ENCODE measurements at regions not wholly inside any gene's neighbourhood (a gene's known extent, or its start where the extent isn't known, plus 50 kb on each side); places are given as distances from the start of the nearest gene placed in this dataset.
A peak's percentile ranks its signal among the peaks of the same experiment; 100 is the strongest.

DNA sequence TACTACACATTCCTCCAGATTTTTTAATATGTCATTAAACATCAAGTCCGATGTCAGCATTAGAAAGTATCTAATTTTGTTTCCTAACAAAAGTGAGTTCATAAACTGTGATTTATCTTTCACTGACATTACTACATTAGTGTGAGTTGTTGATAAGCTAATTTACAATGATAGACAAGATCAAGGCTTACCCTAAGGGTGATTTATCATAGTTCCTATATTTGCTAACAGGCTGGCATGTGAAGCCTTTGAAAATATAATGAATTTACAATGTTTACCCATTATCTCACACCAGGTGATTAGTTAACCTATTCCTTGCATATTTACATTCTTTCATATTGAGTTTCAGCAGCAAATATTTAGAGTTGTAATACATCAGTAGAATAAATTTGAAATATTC is 1096.9 kb upstream of the NUDT12 start:
- Histone ChIP-seq H3K9ac (no peak overlapping the region), H3K4me3 (ENCODE audit: low read depth in 2 of 2, low read length in 1 of 2) (no peak overlapping the region), H3K4me1 (ENCODE audit: control insufficient read depth in 1 of 2, insufficient read depth in 2 of 2, low read depth in 1 of 2, low read length in 1 of 2) (no peaks in the 10 kb centered on the region; a peak in 1 of 4 replicates), H3K27ac (ENCODE audit: low read depth in 2 of 2, low read length in 1 of 2) (no peak overlapping the region; a peak in 1 of 4 replicates), H3K36me3 (replicated peaks in 1 of 2; ENCODE audit: control insufficient read depth in 1 of 2, insufficient read depth in 2 of 2, low read length in 1 of 2) (no peaks in the 10 kb centered on the region), H3F3A (replicated peaks; ENCODE audit: insufficient read depth) (no peaks in the 10 kb centered on the region), H2AFZ (ENCODE audit: low read depth) (no peak overlapping the region), H3K9me2 (no peaks in the 10 kb centered on the region; the same call in 1 of the 2 replicates), H3K27me3 (ENCODE audit: insufficient read depth) (no peaks in the 10 kb centered on the region), H4K20me1 (ENCODE audit: insufficient read depth) (no peaks in the 10 kb centered on the region), H3K9me3 (peaks cover 3% of the 10 kb centered on the region; the same call in 1 of the 2 replicates), H3K4me2 (no peak overlapping the region), H3K79me2 (ENCODE audit: insufficient read depth) (no peaks in the 10 kb centered on the region)
- peak; percentile 6 for DNase-seq
- WGBS (ENCODE audit: low lambda C conversion rate) = 66% methylated on average over 1 of the region's 1 CpG
- CTCF ChIA-PET = no interaction called here
- POLR2A ChIA-PET = no interaction called here
- TF ChIP-seq MAX (IDR thresholded peaks at IDR 0.05; ENCODE audit: low read depth) = no peak
- peak; percentile 49; the same call in 1 of the 2 replicates for TF ChIP-seq RCOR1 (IDR thresholded peaks at IDR 0.05; ENCODE audit: low read length)
- no peak for TF ChIP-seq SMC3 (IDR thresholded peaks at IDR 0.05; ENCODE audit: low read depth, low read length)
- TF ChIP-seq RXRA (IDR thresholded peaks at IDR 0.05; ENCODE audit: borderline replicate concordance, low read depth) = no peak
- peak; percentile 80 for TF ChIP-seq GATA2 (CRISPR knock-in tag; IDR thresholded peaks at IDR 0.05)
- no peak for TF ChIP-seq RFX5 (IDR thresholded peaks at IDR 0.05; ENCODE audit: low read length)
- TF ChIP-seq YY1 (IDR thresholded peaks at IDR 0.05; ENCODE audit: low read depth) = no peak
- TF ChIP-seq, protein P1, sequence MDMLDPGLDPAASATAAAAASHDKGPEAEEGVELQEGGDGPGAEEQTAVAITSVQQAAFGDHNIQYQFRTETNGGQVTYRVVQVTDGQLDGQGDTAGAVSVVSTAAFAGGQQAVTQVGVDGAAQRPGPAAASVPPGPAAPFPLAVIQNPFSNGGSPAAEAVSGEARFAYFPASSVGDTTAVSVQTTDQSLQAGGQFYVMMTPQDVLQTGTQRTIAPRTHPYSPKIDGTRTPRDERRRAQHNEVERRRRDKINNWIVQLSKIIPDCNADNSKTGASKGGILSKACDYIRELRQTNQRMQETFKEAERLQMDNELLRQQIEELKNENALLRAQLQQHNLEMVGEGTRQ (IDR thresholded peaks at IDR 0.05; ENCODE audit: borderline replicate concordance, low read depth, low read length) = no peak
- no peak for TF ChIP-seq JUND (IDR thresholded peaks at IDR 0.05)
- TF ChIP-seq TEAD4 (IDR thresholded peaks at IDR 0.05; ENCODE audit: borderline replicate concordance, insufficient read depth) = no peak
- TF ChIP-seq, protein P2, sequence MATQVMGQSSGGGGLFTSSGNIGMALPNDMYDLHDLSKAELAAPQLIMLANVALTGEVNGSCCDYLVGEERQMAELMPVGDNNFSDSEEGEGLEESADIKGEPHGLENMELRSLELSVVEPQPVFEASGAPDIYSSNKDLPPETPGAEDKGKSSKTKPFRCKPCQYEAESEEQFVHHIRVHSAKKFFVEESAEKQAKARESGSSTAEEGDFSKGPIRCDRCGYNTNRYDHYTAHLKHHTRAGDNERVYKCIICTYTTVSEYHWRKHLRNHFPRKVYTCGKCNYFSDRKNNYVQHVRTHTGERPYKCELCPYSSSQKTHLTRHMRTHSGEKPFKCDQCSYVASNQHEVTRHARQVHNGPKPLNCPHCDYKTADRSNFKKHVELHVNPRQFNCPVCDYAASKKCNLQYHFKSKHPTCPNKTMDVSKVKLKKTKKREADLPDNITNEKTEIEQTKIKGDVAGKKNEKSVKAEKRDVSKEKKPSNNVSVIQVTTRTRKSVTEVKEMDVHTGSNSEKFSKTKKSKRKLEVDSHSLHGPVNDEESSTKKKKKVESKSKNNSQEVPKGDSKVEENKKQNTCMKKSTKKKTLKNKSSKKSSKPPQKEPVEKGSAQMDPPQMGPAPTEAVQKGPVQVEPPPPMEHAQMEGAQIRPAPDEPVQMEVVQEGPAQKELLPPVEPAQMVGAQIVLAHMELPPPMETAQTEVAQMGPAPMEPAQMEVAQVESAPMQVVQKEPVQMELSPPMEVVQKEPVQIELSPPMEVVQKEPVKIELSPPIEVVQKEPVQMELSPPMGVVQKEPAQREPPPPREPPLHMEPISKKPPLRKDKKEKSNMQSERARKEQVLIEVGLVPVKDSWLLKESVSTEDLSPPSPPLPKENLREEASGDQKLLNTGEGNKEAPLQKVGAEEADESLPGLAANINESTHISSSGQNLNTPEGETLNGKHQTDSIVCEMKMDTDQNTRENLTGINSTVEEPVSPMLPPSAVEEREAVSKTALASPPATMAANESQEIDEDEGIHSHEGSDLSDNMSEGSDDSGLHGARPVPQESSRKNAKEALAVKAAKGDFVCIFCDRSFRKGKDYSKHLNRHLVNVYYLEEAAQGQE (IDR thresholded peaks at IDR 0.05; ENCODE audit: low read depth, low read length) = no peak
- peak in 1 of 2 experiments; percentile 83; a peak in 1 of 4 replicates for TF ChIP-seq EP300 (IDR thresholded peaks at IDR 0.05; ENCODE audit: borderline replicate concordance in 1 of 2, low read depth in 1 of 2, low read length in 1 of 2)
- TF ChIP-seq, protein P3, sequence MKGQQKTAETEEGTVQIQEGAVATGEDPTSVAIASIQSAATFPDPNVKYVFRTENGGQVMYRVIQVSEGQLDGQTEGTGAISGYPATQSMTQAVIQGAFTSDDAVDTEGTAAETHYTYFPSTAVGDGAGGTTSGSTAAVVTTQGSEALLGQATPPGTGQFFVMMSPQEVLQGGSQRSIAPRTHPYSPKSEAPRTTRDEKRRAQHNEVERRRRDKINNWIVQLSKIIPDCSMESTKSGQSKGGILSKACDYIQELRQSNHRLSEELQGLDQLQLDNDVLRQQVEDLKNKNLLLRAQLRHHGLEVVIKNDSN (IDR thresholded peaks at IDR 0.05; ENCODE audit: borderline replicate concordance, low read depth) = no peak
- TF ChIP-seq NRF1 (IDR thresholded peaks at IDR 0.05; ENCODE audit: low read depth, low read length) = no peak
- TF ChIP-seq SIN3A (IDR thresholded peaks at IDR 0.05; ENCODE audit: borderline replicate concordance, low read depth, low read length) = no peak
- TF ChIP-seq MEF2A (IDR thresholded peaks at IDR 0.05; ENCODE audit: borderline replicate concordance, low read depth) = no peak
- TF ChIP-seq FOXM1 (IDR thresholded peaks at IDR 0.05; ENCODE audit: low read depth) = no peak
- TF ChIP-seq, protein P4, sequence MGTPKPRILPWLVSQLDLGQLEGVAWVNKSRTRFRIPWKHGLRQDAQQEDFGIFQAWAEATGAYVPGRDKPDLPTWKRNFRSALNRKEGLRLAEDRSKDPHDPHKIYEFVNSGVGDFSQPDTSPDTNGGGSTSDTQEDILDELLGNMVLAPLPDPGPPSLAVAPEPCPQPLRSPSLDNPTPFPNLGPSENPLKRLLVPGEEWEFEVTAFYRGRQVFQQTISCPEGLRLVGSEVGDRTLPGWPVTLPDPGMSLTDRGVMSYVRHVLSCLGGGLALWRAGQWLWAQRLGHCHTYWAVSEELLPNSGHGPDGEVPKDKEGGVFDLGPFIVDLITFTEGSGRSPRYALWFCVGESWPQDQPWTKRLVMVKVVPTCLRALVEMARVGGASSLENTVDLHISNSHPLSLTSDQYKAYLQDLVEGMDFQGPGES (IDR thresholded peaks at IDR 0.05; ENCODE audit: low read depth, low read length) = no peak
- TF ChIP-seq NFIC (IDR thresholded peaks at IDR 0.05; ENCODE audit: borderline replicate concordance) = no peak
- no peak for TF ChIP-seq TAF1 (IDR thresholded peaks at IDR 0.05; ENCODE audit: borderline replicate concordance, low read depth, low read length)
- no peak for TF ChIP-seq EZH2phosphoT487 (IDR thresholded peaks at IDR 0.05; ENCODE audit: borderline replicate concordance, low read depth)
- TF ChIP-seq ELF1 (IDR thresholded peaks at IDR 0.05) = no peak
- TF ChIP-seq ZBTB33 (IDR thresholded peaks at IDR 0.05; ENCODE audit: borderline replicate concordance, low read depth) = no peak
- TF ChIP-seq CHD2 (IDR thresholded peaks at IDR 0.05; ENCODE audit: low read length, partially characterized antibody) = peak; percentile 11
- TF ChIP-seq POLR2AphosphoS5 (IDR thresholded peaks at IDR 0.05; ENCODE audit: low read depth, low read length) = no peak
- TF ChIP-seq RAD21 (IDR thresholded peaks at IDR 0.05; ENCODE audit: low read length) = 0 out of 2 replicates have a peak, but pooled peaks have one; percentile 6
